Neural crest cell (in vitro differentiated cells): ENCODE measurements at regions not wholly inside any gene's neighbourhood (a gene's known extent, or its start where the extent isn't known, plus 50 kb on each side); places are given as distances from the start of the nearest gene placed in this dataset.
A peak's percentile ranks its signal among the peaks of the same experiment; 100 is the strongest.
"Not testable (repeated sequence)": the region's sequence is repeated elsewhere in the genome, so short reads cannot be mapped to it uniquely, and the experiment has no call there.

Source experiments
- DNase-seq: peaks from one replicate; pipeline ENCODE4 v3.0.0; 2021; ENCODE audit warnings: low read depth, mixed read lengths, low spot score
- H3K27ac Mint-ChIP-seq: one replicate; pipeline ENCODE4 v1.8.0; 2021; ENCODE audit warnings: mild to moderate bottlenecking, mixed read lengths; ENCODE audit not compliant: unreplicated experiment
- H3K27me3 Mint-ChIP-seq: 2 replicates; pipeline ENCODE4 v1.8.0; 2021; ENCODE audit warnings: low read depth, mild to moderate bottlenecking, mixed read lengths
- H3K36me3 Mint-ChIP-seq: 2 replicates; pipeline ENCODE4 v1.8.0; 2021; ENCODE audit warnings: low read depth, mild to moderate bottlenecking, mixed read lengths
- H3K4me1 Mint-ChIP-seq: 2 replicates; pipeline ENCODE4 v1.8.0; 2021; ENCODE audit warnings: mixed read lengths
- H3K4me3 Mint-ChIP-seq: one replicate; pipeline ENCODE4 v1.8.0; 2021; ENCODE audit warnings: mild to moderate bottlenecking, mixed read lengths
- H3K9me3 Mint-ChIP-seq: 2 replicates; pipeline ENCODE4 v1.8.0; 2021; ENCODE audit warnings: mixed read lengths
- CTCF ChIP-seq: fragments of 200-600 bp; sonication (generic); conservative IDR thresholded peaks from 2 replicates; pipeline ENCODE4 v1.5.0; 2021; ENCODE audit warnings: antibody characterized with exemption, mild to moderate bottlenecking

GRCh38 chr13:62387647-62388046 is 972.0 kb upstream of the PCDH20 start:
- no peak for DNase-seq
- Mint-ChIP-seq H3K4me1 (peaks cover 4% of the 10 kb centered on the region), H3K27ac (no peak overlapping the region), H3K36me3 (no peaks in the 10 kb centered on the region), H3K27me3 (no peaks in the 10 kb centered on the region), H3K4me3 (no peak overlapping the region), H3K9me3 (no peaks in the 10 kb centered on the region)
- TF ChIP-seq CTCF = peak; percentile 70

- H3K36me3 Mint-ChIP-seq, DNase-seq, H3K27ac Mint-ChIP-seq, H3K9me3 Mint-ChIP-seq, H3K4me3 Mint-ChIP-seq, H3K27me3 Mint-ChIP-seq, H3K4me1 Mint-ChIP-seq: not testable (repeated sequence)
Observed at GRCh38 chr13:62379241-62379640, 963.6 kb upstream of the PCDH20 start.

- Mint-ChIP-seq H3K9me3 (peaks cover 3% of the 10 kb centered on the region), H3K4me3 (no peak overlapping the region), H3K4me1 (no peaks in the 10 kb centered on the region), H3K27ac (no peak overlapping the region), H3K36me3 (no peaks in the 10 kb centered on the region), H3K27me3 (no peaks in the 10 kb centered on the region)
- DNase-seq = no peak
- TF ChIP-seq CTCF = no peak
Observed at GRCh38 chr13:62377838-62378237, 962.2 kb upstream of the PCDH20 start.

GRCh38 chr13:62375653-62376052 is 960.0 kb upstream of the PCDH20 start:
- H3K36me3 Mint-ChIP-seq = no peaks in the 10 kb centered on the region
- no peak overlapping the region for H3K4me3 Mint-ChIP-seq
- H3K4me1 Mint-ChIP-seq = no peaks in the 10 kb centered on the region
- no peak for DNase-seq
- no peak overlapping the region for H3K27ac Mint-ChIP-seq
- H3K27me3 Mint-ChIP-seq = no peaks in the 10 kb centered on the region
- H3K9me3 Mint-ChIP-seq = peaks cover 3% of the 10 kb centered on the region
- no peak for TF ChIP-seq CTCF

- no peak overlapping the region for H3K27ac Mint-ChIP-seq
- no peak for TF ChIP-seq CTCF
- H3K27me3 Mint-ChIP-seq = no peaks in the 10 kb centered on the region
- H3K4me1 Mint-ChIP-seq = no peaks in the 10 kb centered on the region
- no peak for DNase-seq
- no peaks in the 10 kb centered on the region for H3K36me3 Mint-ChIP-seq
- no peak overlapping the region for H3K4me3 Mint-ChIP-seq
- H3K9me3 Mint-ChIP-seq = peaks cover 5% of the 10 kb centered on the region
Observed at GRCh38 chr13:62371737-62372136, 956.1 kb upstream of the PCDH20 start.

- not testable (repeated sequence) for H3K4me1 Mint-ChIP-seq, H3K36me3 Mint-ChIP-seq, H3K27ac Mint-ChIP-seq
Observed at GRCh38 chr13:62367971-62368370, 952.3 kb upstream of the PCDH20 start.

GRCh38 chr13:62360609-62361008 is 945.0 kb upstream of the PCDH20 start:
- Mint-ChIP-seq H3K27ac (no peak overlapping the region), H3K9me3 (no peaks in the 10 kb centered on the region), H3K4me3 (no peak overlapping the region), H3K4me1 (no peaks in the 10 kb centered on the region), H3K36me3 (no peaks in the 10 kb centered on the region), H3K27me3 (no peaks in the 10 kb centered on the region)
- no peak for DNase-seq
- TF ChIP-seq CTCF = no peak

More at GRCh38 chr13:62367971-62368370, 952.3 kb upstream of the PCDH20 start:
- H3K27me3 Mint-ChIP-seq, DNase-seq, H3K9me3 Mint-ChIP-seq, H3K4me3 Mint-ChIP-seq: not testable (repeated sequence)
